Activated CD8-positive, alpha-beta memory T cell treated with anti-CD3 and anti-CD28 coated beads, Interleukin-2, amount 50 U/mL, for 48 hours (primary cell): ENCODE measurements at regions not wholly inside any gene's neighbourhood (a gene's known extent, or its start where the extent isn't known, plus 50 kb on each side); places are given as distances from the start of the nearest gene placed in this dataset.

Source experiments
- DNase-seq: peaks from one replicate; pipeline ENCODE4 v3.0.0-alpha.2; 2020

- DNase-seq: no peak
Measured at GRCh38 chr9:38224941-38225340, 155.9 kb upstream of the SHB start.

- DNase-seq: no peak
Measured at GRCh38 chr9:38216572-38216971, 147.5 kb upstream of the SHB start.

- DNase-seq: no peak
Measured at GRCh38 chr9:38215465-38215864, 146.4 kb upstream of the SHB start.

GRCh38 chr9:38214432-38214831 is 145.4 kb upstream of the SHB start:
- no peak for DNase-seq

- no peak for DNase-seq
Measured at GRCh38 chr9:38213631-38214299, 144.7 kb upstream of the SHB start.

- DNase-seq: no peak
Measured at GRCh38 chr9:38212016-38212415, 143.0 kb upstream of the SHB start.

- no peak for DNase-seq
Measured at GRCh38 chr9:38211002-38211401, 142.0 kb upstream of the SHB start.

- no peak for DNase-seq
Measured at GRCh38 chr9:38208206-38208901, 139.3 kb upstream of the SHB start.

GRCh38 chr9:38207247-38207778 is 138.3 kb upstream of the SHB start:
- DNase-seq: no peak

GRCh38 chr9:38205279-38205678 is 136.3 kb upstream of the SHB start:
- DNase-seq: no peak

GRCh38 chr9:38202336-38202938 is 133.4 kb upstream of the SHB start:
- no peak for DNase-seq

GRCh38 chr9:38201844-38202243 is 132.8 kb upstream of the SHB start:
- DNase-seq: no peak

- no peak for DNase-seq
Measured at GRCh38 chr9:38200431-38200830, 131.4 kb upstream of the SHB start.

GRCh38 chr9:38198140-38198539 is 129.1 kb upstream of the SHB start:
- DNase-seq: no peak

- no peak for DNase-seq
Measured at GRCh38 chr9:38196714-38197113, 127.7 kb upstream of the SHB start.

GRCh38 chr9:38195737-38196161 is 126.7 kb upstream of the SHB start:
- no peak for DNase-seq

- DNase-seq: no peak
Measured at GRCh38 chr9:38194870-38195269, 125.8 kb upstream of the SHB start.

- no peak for DNase-seq
Measured at GRCh38 chr9:38192731-38193265, 123.8 kb upstream of the SHB start.

GRCh38 chr9:38186404-38187115 is 117.5 kb upstream of the SHB start:
- DNase-seq: no peak

GRCh38 chr9:38185647-38186403 is 116.8 kb upstream of the SHB start:
- DNase-seq: no peak

GRCh38 chr9:38183994-38184568 is 115.1 kb upstream of the SHB start:
- DNase-seq: no peak

GRCh38 chr9:38182321-38182720 is 113.3 kb upstream of the SHB start:
- DNase-seq: no peak
